ENCODE measurements at regions not wholly inside any gene's neighbourhood (a gene's known extent, or its start where the extent isn't known, plus 50 kb on each side); places are given as distances from the start of the nearest gene placed in this dataset.

- in situ Hi-C loops (cut with HindIII; ENCODE audit: low pct_unique_long_range_greater_than_20kb, low sequenced_read_pairs) = no loop called here
- DNase-seq (ENCODE audit: low read depth, low spot score) = no peak
Measured at GRCh38 chr1:47694011-47694890, 256.4 kb downstream of the FOXD2 start.

- no peak for DNase-seq (ENCODE audit: low read depth, low spot score)
- in situ Hi-C loops (cut with HindIII; ENCODE audit: low pct_unique_long_range_greater_than_20kb, low sequenced_read_pairs) = no loop called here
Measured at GRCh38 chr1:47696404-47696736, 258.5 kb downstream of the FOXD2 start.

GRCh38 chr1:47696737-47697441, 259.0 kb downstream of the FOXD2 start:
- in situ Hi-C loops (cut with HindIII; ENCODE audit: low pct_unique_long_range_greater_than_20kb, low sequenced_read_pairs) = no loop called here

GRCh38 chr1:47697616-47698335, 259.9 kb downstream of the FOXD2 start:
- in situ Hi-C loops (cut with HindIII; ENCODE audit: low pct_unique_long_range_greater_than_20kb, low sequenced_read_pairs) = no loop called here
- DNase-seq (ENCODE audit: low read depth, low spot score) = no peak

More at GRCh38 chr1:47696737-47697441, 259.0 kb downstream of the FOXD2 start:
- DNase-seq (ENCODE audit: low read depth, low spot score) = no peak

- no peak for DNase-seq (ENCODE audit: low read depth, low spot score)
- in situ Hi-C loops (cut with HindIII; ENCODE audit: low pct_unique_long_range_greater_than_20kb, low sequenced_read_pairs) = no loop called here
Measured at GRCh38 chr1:47699492-47700235, 261.8 kb downstream of the FOXD2 start.

GRCh38 chr1:47701283-47701682, 263.4 kb downstream of the FOXD2 start:
- DNase-seq (ENCODE audit: low read depth, low spot score) = no peak
- in situ Hi-C loops (cut with HindIII; ENCODE audit: low pct_unique_long_range_greater_than_20kb, low sequenced_read_pairs) = no loop called here

GRCh38 chr1:47701741-47702515, 264.1 kb downstream of the FOXD2 start:
- no peak for DNase-seq (ENCODE audit: low read depth, low spot score)
- in situ Hi-C loops (cut with HindIII; ENCODE audit: low pct_unique_long_range_greater_than_20kb, low sequenced_read_pairs) = no loop called here

GRCh38 chr1:47703156-47703825, 265.4 kb downstream of the FOXD2 start:
- DNase-seq (ENCODE audit: low read depth, low spot score) = no peak
- in situ Hi-C loops (cut with HindIII; ENCODE audit: low pct_unique_long_range_greater_than_20kb, low sequenced_read_pairs) = no loop called here

GRCh38 chr1:47703981-47704596, 266.2 kb downstream of the FOXD2 start:
- peak; percentile 47 for DNase-seq (ENCODE audit: low read depth, low spot score)
- in situ Hi-C loops (cut with HindIII; ENCODE audit: low pct_unique_long_range_greater_than_20kb, low sequenced_read_pairs) = no loop called here

GRCh38 chr1:47705517-47706130, 267.8 kb downstream of the FOXD2 start:
- no peak for DNase-seq (ENCODE audit: low read depth, low spot score)
- in situ Hi-C loops (cut with HindIII; ENCODE audit: low pct_unique_long_range_greater_than_20kb, low sequenced_read_pairs) = no loop called here

GRCh38 chr1:47707503-47707902, 269.7 kb downstream of the FOXD2 start:
- no peak for DNase-seq (ENCODE audit: low read depth, low spot score)
- in situ Hi-C loops (cut with HindIII; ENCODE audit: low pct_unique_long_range_greater_than_20kb, low sequenced_read_pairs) = no loop called here

GRCh38 chr1:47708019-47708535, 270.2 kb downstream of the FOXD2 start:
- in situ Hi-C loops (cut with HindIII; ENCODE audit: low pct_unique_long_range_greater_than_20kb, low sequenced_read_pairs) = no loop called here
- DNase-seq (ENCODE audit: low read depth, low spot score) = no peak

- no peak for DNase-seq (ENCODE audit: low read depth, low spot score)
- in situ Hi-C loops (cut with HindIII; ENCODE audit: low pct_unique_long_range_greater_than_20kb, low sequenced_read_pairs) = no loop called here
Measured at GRCh38 chr1:47708658-47709018, 270.8 kb downstream of the FOXD2 start.

- DNase-seq (ENCODE audit: low read depth, low spot score) = no peak
- in situ Hi-C loops (cut with HindIII; ENCODE audit: low pct_unique_long_range_greater_than_20kb, low sequenced_read_pairs) = no loop called here
Measured at GRCh38 chr1:47709019-47709871, 271.4 kb downstream of the FOXD2 start.

- in situ Hi-C loops (cut with HindIII; ENCODE audit: low pct_unique_long_range_greater_than_20kb, low sequenced_read_pairs) = no loop called here
- no peak for DNase-seq (ENCODE audit: low read depth, low spot score)
Measured at GRCh38 chr1:47709872-47710231, 272.0 kb downstream of the FOXD2 start.
